ENCODE measurements at regions not wholly inside any gene's neighbourhood (a gene's known extent, or its start where the extent isn't known, plus 50 kb on each side); places are given as distances from the start of the nearest gene placed in this dataset.

DNA sequence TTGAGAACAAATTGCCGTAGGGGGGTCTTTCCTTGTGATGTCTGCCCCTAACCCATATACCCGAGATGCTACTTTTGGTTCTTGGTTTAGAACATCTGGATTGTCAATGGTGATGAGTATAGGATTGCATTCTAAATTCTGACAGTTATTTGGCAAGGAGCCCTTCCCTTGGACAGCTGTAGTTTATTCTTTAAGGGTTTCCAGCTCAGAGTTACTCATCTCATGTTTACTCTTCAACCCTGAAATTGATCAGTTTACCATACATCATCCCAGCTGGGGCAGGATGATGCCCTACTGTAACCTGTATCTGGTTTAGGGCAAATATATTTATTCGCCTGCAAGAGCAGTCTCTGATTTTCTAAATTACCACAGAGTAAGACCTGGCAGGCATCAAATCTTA is 85.7 kb upstream of the XCR1 start:
- DNase-seq: no peak

DNA sequence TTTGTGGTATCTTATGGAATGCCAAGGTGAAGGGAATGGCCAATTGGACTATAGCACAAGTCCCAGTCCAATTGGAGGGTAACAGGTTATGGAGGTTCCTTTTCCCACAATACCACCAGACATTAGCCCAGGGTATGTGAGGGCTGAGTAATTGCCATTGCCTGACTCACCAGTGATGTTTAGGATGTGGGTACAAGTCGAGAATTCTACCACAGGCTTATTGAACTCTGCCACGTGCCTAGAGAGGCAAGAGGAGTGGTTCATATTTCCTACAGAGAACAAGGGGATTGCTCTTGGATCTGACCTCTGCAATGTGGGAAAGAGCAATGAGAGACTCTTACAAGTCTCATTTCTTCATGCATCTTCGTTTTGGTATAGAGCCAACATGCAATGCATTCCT is 85.0 kb upstream of the XCR1 start:
- no peak for DNase-seq

DNA sequence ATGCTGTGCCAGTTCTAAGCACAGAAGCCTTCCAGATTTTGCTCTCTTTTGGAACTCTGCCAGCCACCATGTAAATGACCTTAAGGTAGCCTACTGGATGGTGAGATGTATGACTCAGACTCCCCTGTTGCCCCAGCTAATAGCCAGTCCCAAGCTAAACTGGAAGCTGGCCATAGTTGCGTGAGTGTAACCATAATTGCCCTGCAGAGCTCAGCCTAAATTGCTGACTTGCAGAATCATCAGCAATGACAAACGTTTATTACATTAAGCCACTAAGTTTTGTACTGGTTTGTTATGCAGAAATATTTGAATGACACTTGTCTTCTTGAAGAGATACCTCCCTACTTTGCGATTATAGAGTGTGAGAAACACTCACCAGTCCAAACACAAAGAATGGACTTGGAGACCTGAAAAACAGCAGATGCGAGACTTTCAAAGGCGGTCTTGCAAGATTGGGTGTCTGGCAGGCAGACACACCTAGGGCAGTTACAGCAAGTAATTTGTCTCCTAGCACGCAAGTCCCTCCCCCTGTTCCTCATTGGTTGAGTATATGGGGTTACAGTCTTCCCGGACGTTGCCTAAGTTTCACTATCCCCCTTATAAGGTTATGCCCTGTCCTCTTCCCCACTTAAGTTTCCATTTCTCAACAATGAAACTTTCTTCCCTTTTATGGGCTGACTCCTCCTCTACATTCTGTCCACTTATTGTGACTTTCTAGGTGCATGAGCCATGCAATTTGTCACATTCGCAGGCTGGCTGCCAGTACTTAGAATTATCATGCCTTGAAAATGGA is 83.6 kb upstream of the XCR1 start:
- peak; percentile 19 for DNase-seq

DNA sequence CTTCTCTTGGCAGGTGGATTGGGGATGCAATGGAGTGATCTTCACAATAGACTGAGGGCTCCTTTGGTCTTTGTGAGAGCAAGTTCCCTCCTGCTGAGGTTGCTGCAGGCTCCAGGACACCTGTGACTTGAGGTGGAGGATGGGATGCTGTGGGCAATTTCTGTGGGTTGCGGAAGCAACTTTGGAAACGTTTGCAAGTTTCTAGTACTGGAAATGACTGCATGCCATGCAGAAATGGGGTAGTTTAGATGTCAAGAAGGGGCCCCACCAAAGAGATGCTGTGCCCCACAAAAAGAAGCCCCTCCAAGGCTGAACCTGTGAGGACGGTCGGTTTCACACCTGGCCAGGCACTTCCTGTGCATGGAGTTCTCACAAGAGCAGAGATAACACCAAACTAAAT is 80.4 kb upstream of the XCR1 start:
- DNase-seq: no peak

DNA sequence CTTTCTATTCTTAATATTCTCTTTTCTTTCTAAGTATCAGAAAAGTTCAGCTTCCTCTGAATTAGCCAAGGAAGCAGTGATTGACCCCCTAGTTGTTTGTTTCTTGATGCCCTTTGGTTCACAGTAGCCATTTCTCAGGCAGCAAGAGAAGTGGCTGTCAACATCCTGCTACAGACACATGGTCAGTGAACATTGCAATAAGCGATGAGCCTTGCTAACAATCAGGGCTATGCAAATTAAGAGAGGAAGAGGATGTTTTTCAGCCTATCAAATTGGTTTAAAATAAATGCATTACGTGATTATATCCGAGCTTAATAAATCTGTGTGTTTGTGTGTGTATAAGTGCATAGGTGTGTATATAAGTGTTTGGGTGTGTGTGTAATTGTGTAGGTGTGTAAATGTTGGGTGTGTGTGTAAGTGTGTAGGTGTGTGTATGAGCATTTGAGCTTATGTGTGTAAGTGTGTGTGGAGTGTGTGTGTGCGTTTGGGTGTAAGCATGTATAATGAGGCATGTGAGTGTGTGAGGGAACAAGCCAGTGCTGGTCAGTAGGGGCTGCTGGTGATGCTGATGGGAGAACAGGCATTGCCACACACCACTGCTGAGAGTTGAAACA is 78.1 kb upstream of the XCR1 start:
- DNase-seq: no peak

DNA sequence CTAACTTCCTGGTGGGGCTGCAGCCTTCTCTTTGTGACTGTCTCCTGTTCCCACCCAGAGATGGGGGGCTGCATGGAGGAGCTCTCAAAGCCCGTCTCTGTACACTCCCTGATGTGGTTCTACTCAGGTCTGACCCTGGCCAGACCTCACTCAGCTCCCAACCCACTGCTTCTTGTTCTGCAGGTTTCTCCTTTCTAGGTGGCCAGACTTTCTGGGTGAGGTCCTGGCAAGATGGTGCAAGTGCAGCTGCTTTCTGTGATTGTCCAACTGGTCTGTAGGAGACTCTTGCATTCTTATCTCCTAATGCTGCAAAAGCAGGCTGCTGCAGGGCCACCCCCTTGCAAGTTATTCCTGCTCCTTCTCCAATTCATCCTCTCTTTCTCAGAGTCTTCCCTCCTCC is 77.4 kb upstream of the XCR1 start:
- DNase-seq: no peak

DNA sequence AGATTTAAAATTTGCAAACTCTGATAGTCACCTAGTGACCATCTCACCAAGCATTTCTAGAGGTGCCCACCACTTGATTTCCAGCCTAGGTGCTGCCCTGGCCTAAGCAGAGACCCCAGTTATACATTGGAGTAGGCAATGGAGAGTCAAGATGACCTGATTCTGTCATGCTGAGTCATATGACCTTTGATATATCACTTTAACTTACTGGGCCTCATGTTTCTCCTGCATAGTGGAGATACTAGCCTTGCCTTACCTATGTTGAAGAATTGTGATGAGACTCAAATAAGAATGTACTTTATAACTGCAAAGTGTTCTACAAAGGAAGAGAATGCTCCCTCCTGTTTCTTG is 75.5 kb upstream of the XCR1 start:
- no peak for DNase-seq

DNA sequence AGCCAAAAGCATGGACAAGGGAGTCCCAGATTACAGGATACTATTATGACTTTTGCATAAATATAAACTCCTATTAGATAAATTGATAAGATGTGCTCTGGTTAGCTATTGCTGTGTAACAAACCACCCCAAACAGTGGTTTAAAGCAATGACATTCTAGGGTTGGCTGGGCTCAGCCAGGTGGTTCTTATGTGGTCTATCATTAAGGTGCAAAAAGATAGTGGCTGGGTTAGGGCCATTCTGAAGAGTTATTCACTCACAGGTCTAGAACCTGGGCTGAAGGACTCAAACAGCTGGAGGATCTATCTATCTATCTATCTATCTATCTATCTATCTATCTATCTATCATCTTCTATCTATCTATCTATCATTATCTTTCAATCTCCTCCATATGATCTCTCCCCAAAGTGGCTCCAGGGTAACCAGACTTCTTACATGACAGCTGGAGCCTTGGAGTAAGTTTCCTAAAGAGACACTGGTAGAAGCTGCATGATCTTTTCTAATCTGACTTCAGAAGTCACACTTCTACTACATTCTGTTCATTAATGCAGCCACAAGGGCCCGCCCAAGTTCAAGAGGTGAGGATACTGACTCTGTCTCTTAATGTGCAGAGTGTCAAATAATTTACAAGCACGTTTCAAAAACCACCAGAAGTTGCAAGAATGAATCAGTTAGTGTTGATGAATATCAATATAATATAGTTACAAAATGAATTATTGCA is 74.9 kb upstream of the XCR1 start:
- no peak for DNase-seq

DNA sequence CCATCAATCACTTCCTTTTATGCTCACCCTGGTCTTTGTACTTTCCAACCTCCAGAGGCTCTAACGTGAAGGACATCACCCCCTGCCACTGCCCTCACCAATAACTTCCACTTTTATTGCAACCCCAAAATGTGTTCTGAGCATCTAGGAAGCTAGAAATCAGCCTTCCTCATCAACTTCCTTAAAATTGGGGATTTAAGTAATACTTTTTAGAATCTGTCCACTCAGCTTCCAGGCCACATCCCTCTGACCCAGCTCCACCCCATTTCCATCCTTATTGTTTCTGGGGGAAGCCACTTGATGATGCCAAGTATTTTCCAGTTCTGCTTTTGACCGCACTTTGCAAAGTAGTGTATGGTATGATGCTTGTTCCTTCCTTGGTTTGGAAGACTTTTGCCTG is 73.5 kb upstream of the XCR1 start:
- DNase-seq: no peak

DNA sequence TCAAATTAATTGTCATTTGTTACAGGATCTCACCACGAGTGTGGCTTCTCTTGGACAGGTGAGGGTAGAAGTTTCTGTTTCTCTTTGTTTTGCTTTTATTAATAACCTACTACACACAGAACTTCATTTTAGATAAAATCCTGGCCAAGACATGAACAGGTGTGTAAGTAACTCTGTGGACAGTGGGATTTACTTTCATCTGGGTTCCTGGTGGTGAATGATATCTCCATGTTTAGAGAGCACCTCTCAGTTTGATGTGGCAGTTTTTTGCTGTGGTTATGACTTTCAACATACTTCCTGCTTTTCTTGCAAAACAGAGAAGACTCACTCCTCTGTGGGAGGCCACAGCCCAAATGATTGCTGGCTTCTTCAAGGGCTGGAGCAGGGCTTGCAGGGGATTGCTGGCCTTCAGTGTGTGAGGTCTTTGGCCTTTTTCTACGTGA is 71.1 kb upstream of the XCR1 start:
- DNase-seq: no peak

DNA sequence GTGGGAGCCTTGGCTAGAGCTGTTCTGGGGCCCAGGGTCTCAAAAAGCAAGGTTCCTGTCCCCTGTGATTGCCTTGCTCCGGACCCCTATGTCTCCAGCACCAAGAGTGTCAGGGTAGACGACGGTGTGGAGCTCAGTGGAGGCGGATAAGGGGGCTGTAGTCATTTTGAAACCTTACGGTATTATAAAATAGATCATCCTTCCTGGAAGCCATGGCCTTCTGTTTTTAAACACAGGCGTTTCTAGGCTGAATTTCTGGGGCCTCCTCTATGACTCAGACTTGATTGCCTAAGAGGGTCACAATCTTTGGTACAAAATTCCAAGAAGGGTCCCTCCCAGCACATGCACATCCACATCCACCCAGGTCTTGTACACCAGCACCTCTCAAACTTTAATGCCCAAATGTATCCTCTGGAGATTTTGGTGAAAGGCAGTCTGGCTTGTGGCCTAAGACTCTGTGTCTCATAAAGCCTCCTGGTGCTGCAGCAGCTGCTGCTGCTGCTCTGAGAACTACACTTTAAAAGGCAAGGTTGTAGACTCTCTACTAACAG is 70.5 kb upstream of the XCR1 start:
- no peak for DNase-seq

DNA sequence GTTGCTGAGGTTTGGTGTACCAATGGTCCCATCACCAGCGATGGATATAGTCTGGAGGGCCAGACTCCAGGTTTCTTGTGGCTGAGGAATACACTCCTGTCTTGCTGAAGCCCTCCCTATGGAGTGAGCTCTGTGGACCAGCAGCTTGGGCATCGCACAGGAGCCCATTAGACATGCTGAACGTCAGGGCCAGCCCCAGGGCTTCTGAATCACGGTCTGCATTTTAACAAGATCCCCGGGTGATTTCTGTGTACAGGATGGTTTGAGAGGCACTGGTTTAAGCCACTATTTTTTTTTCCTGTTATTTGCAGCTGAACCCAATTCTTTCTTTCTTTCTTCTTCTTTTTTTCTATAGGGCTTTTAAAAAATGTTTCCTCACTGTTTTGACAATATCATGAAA is 69.5 kb upstream of the XCR1 start:
- DNase-seq: no peak

DNA sequence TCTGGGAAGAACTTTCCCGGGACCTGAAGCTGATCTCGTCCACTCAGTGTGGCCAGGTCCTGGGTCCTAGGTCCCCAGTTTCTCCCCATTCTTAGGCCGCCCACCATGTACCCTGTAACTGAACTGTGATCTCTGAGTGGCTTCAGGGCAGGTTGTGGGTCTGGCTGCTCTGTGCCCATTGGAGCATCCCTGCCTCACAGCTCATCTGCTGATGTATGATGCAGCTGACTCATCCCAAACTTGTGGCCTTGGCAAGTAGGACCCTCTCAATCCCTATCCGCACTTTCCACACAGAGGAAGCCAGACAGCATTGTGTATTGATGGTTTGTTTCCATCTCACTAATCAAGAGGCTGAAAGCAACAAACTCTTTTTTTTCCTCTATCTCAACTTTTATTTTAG is 69.1 kb upstream of the XCR1 start:
- DNase-seq: no peak

DNA sequence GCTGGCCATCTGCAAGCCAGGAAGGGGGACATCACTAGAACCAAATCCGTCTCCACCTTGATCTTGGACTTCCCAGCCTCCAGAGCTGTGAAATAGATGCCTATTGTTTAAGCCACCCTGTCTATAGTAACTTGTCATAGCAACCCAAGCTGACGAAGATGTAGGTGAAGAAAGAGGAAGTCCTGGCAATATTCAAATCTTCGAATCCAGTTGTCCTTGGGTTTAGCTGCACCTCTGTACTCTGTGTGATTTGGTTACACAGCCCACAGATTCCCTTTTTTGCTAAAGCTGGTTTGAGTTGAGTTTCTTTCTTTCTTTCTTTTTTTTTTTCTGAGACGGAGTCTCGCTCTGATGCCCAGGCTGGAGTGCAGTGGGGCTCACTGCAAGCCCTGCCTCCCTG is 68.0 kb upstream of the XCR1 start:
- DNase-seq: no peak

DNA sequence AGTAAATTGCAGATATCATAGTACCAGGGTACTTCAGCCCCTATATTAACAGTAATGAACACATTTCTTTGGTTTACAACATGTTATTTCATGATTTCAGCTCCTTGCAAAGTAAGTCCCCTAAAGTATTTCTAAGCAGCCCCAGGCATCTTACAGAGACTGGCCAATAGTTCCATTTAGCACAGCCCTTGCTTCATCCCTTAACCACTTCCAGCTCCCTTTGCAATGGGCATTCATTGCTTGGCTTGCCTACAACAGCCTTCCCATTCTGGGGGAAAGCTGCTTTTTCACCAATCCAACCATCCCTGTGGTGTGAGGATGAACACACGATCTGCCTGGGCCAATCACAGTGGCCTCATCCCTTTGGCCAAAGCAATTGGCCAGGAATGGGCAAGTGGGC is 67.2 kb upstream of the XCR1 start:
- no peak for DNase-seq

DNA sequence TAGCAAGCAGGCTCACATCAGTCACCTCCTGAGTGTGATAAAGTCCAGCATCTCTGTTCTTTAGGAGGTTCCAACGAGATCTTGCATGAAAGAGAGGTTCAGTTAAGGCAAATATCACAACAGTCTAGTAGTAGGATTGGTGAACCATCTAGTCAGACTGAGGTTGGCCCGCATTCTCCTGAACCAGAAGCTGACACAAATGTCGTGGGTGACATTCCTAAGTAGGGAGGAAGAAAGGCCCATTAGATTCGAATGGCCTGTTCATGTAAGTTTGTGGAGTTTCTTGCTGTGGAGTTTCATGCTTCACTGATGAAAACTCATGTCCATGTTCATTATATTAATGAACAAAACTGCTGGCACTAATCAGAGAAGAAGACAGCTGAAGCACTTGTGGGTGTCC is 66.7 kb upstream of the XCR1 start:
- no peak for DNase-seq

DNA sequence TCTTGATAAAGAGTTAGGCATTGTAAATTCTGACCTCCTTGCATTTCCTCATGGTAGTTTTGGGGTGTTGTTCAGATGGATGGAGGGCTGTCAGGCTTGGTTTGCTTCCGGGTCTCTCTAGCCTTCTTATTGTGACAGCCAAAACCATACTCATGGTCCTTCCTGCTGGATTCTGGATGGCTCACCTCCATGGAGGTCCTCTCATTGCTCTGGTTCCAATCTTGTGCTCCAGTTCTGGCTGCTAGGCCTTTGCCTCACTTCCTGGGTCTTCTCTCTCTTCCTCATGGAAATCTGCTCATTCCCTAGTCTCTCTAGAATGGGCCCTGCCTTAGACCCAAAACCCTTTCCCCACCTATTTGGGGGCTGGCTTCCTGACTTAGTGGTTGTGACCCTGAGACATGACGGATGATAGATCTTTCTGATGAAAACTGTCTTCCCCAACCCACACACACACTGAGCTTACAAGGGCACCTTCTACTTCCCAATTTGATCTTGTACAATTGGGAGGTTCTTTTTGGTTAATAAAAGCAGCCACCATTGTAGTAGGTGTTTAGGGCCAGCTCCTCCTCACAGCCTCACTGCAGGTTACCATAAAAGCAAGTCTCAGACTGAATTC is 66.2 kb upstream of the XCR1 start:
- no peak for DNase-seq

DNA sequence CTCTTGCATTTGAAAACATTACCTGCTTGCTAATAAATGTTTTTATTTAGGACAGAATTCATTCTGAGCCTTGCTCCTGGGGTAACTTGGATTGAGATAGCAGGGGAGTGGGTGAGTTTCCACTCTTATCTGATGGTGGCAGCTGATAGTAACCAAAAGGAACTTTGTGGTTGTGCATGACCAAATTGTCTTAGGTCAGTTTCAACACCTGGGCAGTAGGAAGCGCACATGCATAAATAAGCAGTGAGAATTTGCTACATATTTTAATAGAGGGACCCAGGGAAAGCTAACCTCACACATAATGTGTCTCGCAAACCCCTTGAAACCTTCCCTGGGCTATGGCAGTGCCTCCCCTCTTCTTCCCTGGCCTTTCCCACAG is 65.4 kb upstream of the XCR1 start:
- DNase-seq: no peak

DNA sequence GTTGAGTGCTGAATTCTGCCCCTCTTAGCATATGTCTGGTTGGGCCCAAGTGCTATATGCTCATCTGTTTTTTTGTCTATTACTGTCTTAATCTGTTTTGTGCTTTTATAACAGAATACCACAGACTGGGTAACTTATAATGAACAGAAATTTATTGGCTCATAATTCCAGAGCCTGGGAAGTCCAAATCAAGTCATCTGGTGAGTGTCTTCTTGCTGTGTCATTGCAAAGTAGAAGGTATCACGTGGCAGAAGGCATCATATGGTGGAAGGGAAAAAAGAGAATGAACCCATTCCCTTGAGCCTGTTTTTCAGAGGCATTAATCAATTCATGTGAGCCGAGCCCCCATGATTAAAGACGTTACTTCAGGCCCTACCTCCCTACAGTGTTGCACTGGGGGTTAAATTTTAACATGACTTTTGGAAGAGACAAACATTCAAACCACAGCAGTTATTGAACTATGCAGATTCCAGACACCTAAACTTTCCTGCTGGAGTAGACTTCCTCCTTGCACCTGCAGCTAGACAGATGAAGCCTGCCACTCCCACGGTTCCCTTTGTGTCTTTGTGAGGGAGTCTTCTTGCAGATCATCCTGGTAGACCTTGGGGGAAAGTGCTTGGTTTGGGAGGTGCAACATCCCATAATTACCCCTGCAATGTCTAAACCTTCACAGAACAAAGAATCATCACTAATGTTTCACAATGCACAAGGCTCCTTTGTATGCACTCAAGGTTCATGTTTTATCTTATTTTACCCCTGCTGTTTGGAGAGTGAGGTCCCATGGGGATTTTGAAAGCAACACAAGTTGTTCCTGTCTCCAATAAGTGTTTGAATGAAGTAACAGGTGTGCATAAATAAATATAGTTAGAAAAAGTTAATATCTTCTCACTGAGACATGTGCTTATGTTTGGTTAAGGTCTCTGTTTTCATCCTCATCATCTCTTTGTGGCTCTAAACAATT is 64.7 kb upstream of the XCR1 start:
- no peak for DNase-seq

DNA sequence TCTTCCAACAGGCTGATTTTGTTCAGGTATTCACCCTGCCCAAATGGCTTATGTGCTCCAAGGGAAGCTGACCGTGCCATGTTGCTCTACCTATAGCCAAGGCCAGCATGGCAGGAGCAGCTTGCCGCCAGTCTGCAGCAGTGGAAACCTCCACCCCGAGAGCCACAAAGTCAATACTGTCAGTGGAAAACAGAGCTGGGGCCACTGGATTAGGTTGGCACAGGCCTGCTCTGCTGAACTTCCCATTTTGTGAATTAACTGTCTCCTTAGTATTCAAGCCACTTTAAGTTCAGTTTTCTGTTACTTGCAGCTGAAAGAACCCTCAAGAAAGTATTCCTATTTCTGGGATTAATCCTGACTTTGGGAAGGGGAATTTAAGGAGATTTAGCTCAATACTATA is 63.8 kb upstream of the XCR1 start:
- DNase-seq: no peak

DNA sequence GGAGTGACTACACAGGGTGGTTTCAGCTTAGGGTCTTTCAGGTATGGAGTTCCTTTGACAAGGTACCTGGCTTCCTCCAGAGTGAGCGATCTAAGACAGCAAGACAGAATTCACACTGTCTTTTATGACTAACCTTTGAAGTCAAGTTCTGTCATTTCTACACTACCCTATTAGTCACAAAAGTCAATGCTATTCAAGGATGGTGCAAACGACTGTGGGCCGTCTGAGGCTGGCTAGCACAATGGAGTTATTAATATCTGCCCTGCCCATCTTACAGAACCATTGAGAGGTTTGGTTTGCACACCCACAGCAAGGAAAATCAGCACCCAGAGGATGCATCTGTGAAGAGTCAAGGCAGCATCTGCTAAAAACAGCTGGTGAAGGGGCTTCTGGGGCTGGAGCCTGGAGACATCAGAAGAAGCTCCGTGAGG is 62.9 kb upstream of the XCR1 start:
- DNase-seq: no peak

DNA sequence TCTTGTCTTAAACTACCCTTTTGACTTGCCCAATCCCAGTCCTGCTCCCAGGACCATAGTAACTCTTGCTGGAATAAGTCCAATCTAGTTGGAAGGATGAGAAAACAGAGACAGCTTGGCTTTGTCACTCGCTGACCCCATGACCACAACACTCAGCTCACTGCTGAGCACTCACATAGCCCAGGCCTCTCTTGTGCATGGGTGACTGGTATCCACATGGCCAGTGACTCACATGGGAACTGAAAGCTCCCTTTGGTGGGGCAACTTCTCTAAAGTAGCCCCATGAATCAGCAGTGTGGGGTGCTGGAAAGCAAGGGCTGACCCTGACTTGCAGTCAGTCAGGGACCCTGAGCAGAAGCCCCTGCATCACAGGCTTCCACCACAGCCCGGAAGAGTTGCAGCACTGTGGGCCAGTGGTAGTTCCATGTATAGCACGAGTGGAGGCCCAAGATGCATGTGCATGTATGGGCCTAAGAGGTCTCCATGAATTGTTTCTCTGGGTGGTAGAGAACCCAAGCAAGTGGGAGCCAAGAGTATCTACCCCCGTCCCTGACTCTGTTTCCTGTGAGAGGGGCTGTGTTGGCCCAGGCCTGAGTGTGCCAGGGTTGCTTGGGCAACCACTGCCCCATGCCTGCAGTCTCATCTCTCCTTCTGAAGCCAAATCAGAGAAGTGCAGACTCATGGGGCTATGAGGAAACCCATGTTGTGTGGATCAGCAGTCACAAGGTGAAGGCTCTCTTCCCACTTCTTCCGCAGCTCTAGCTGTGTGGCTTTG is 62.1 kb upstream of the XCR1 start:
- DNase-seq: no peak

All from DMS153 (cell line).